ENCODE measurements at regions not wholly inside any gene's neighbourhood (a gene's known extent, or its start where the extent isn't known, plus 50 kb on each side); places are given as distances from the start of the nearest gene placed in this dataset.
A peak's percentile ranks its signal among the peaks of the same experiment; 100 is the strongest.
"Not testable (repeated sequence)": the region's sequence is repeated elsewhere in the genome, so short reads cannot be mapped to it uniquely, and the experiment has no call there.

GRCh38 chr1:148432318-148432717 is 50.8 kb downstream of the PPIAL4G start:
- not testable (repeated sequence) for DNase-seq (ENCODE audit: low spot score in 2 of 2); FAIRE-seq

GRCh38 chr1:148429856-148430255 is 53.2 kb downstream of the PPIAL4G start:
- not testable (repeated sequence) for DNase-seq (ENCODE audit: low spot score in 2 of 2); FAIRE-seq

GRCh38 chr1:148426940-148427611 is 56.0 kb downstream of the PPIAL4G start:
- FAIRE-seq; DNase-seq (ENCODE audit: low spot score in 2 of 2): not testable (repeated sequence)

- not testable (repeated sequence) for FAIRE-seq; DNase-seq (ENCODE audit: low spot score in 2 of 2)
Measured at GRCh38 chr1:148426385-148426784, 56.7 kb downstream of the PPIAL4G start.

GRCh38 chr1:148424143-148425003 is 58.7 kb downstream of the PPIAL4G start:
- not testable (repeated sequence) for DNase-seq (ENCODE audit: low spot score in 2 of 2); FAIRE-seq

GRCh38 chr1:148422921-148423320 is 60.2 kb downstream of the PPIAL4G start:
- not testable (repeated sequence) for FAIRE-seq; DNase-seq (ENCODE audit: low spot score in 2 of 2)

- not testable (repeated sequence) for FAIRE-seq; DNase-seq (ENCODE audit: low spot score in 2 of 2)
Measured at GRCh38 chr1:148417241-148417640, 65.9 kb downstream of the PPIAL4G start.

- not testable (repeated sequence) for DNase-seq (ENCODE audit: low spot score in 2 of 2); FAIRE-seq
Measured at GRCh38 chr1:148413385-148413784, 69.7 kb downstream of the PPIAL4G start.

- not testable (repeated sequence) for FAIRE-seq
Measured at GRCh38 chr1:148404786-148405568, 78.1 kb downstream of the PPIAL4G start.

GRCh38 chr1:148403925-148404324 is 79.2 kb downstream of the PPIAL4G start:
- not testable (repeated sequence) for DNase-seq (ENCODE audit: low spot score in 2 of 2); FAIRE-seq

More at GRCh38 chr1:148404786-148405568, 78.1 kb downstream of the PPIAL4G start:
- not testable (repeated sequence) for DNase-seq (ENCODE audit: low spot score in 2 of 2)

GRCh38 chr1:148403085-148403456 is 80.0 kb downstream of the PPIAL4G start:
- FAIRE-seq, result not testable (repeated sequence)

GRCh38 chr1:148402152-148403084 is 80.7 kb downstream of the PPIAL4G start:
- not testable (repeated sequence) for FAIRE-seq
- DNase-seq (ENCODE audit: low spot score in 2 of 2), result peak in 1 of 2 donors; percentile 34

More at GRCh38 chr1:148403085-148403456, 80.0 kb downstream of the PPIAL4G start:
- DNase-seq (ENCODE audit: low spot score in 2 of 2), result not testable (repeated sequence)

GRCh38 chr1:148397516-148397915 is 85.6 kb downstream of the PPIAL4G start:
- not testable (repeated sequence) for DNase-seq (ENCODE audit: low spot score in 2 of 2); FAIRE-seq

- not testable (repeated sequence) for DNase-seq (ENCODE audit: low spot score in 2 of 2); FAIRE-seq
Measured at GRCh38 chr1:148392505-148392904, 90.6 kb downstream of the PPIAL4G start.

- FAIRE-seq; DNase-seq (ENCODE audit: low spot score in 2 of 2): not testable (repeated sequence)
Measured at GRCh38 chr1:148391323-148391722, 91.8 kb downstream of the PPIAL4G start.

GRCh38 chr1:148389027-148389339 is 94.1 kb downstream of the PPIAL4G start:
- DNase-seq (ENCODE audit: low spot score in 2 of 2), result no peak
- no peak for FAIRE-seq

- DNase-seq (ENCODE audit: low spot score in 2 of 2), result peak; percentile 67 to 85
- no peak for FAIRE-seq
Measured at GRCh38 chr1:148388260-148389026, 94.7 kb downstream of the PPIAL4G start.

GRCh38 chr1:148387949-148388259 is 95.2 kb downstream of the PPIAL4G start:
- DNase-seq (ENCODE audit: low spot score in 2 of 2); FAIRE-seq: not testable (repeated sequence)

Measured in frontal cortex (tissue), 3 donors.